Tibial nerve (tissue), 4 donors: ENCODE measurements at regions not wholly inside any gene's neighbourhood (a gene's known extent, or its start where the extent isn't known, plus 50 kb on each side); places are given as distances from the start of the nearest gene placed in this dataset.

Source experiments
- EP300 ChIP-seq, 2 donors: sonication (generic); formaldehyde crosslinking; IDR thresholded peaks; one replicate each; pipeline ENCODE4 v1.6.1; 2017; ENCODE audit warnings: antibody characterized with exemption in 2 of 2, mild to moderate bottlenecking in 1 of 2
- POLR2A ChIP-seq, 2 donors: fragments of 450-650 bp; IDR thresholded peaks; one replicate each; pipeline ENCODE4 v1.6.1; 2017; ENCODE audit warnings: antibody characterized with exemption in 2 of 2, mild to moderate bottlenecking in 2 of 2, moderate library complexity in 2 of 2
- TF ChIP-seq, protein P1 (sequence below), 5 experiments: fragments of 200-600 bp in 3 of 5; fragments of 450-650 bp in 2 of 5; sonication (generic) in 3 of 5; IDR thresholded peaks; one replicate each; pipeline ENCODE4 v1.5.1; 2016 to 2019; ENCODE audit warnings: antibody characterized with exemption in 5 of 5, mild to moderate bottlenecking in 3 of 5, moderate library complexity in 2 of 5

GRCh38 chr5:164578401-164578800, 1073.0 kb downstream of the MAT2B start:
- TF ChIP-seq, protein P1, sequence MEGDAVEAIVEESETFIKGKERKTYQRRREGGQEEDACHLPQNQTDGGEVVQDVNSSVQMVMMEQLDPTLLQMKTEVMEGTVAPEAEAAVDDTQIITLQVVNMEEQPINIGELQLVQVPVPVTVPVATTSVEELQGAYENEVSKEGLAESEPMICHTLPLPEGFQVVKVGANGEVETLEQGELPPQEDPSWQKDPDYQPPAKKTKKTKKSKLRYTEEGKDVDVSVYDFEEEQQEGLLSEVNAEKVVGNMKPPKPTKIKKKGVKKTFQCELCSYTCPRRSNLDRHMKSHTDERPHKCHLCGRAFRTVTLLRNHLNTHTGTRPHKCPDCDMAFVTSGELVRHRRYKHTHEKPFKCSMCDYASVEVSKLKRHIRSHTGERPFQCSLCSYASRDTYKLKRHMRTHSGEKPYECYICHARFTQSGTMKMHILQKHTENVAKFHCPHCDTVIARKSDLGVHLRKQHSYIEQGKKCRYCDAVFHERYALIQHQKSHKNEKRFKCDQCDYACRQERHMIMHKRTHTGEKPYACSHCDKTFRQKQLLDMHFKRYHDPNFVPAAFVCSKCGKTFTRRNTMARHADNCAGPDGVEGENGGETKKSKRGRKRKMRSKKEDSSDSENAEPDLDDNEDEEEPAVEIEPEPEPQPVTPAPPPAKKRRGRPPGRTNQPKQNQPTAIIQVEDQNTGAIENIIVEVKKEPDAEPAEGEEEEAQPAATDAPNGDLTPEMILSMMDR (IDR thresholded peaks at IDR 0.05), result no peak
- TF ChIP-seq EP300 (IDR thresholded peaks at IDR 0.05) (no peak), POLR2A (IDR thresholded peaks at IDR 0.05) (no peak)
